GM12878 (cell line): ENCODE measurements at regions not wholly inside any gene's neighbourhood (a gene's known extent, or its start where the extent isn't known, plus 50 kb on each side); places are given as distances from the start of the nearest gene placed in this dataset.

ENCODE experiments used
- ATAC-seq: fragments of 200-7000 bp; cut with Tn5 transposase; 3 replicates; pipeline ENCODE4 v1.9.1; 2020; ENCODE audit warnings: mild to moderate bottlenecking, moderate library complexity
- BruUV-seq: library from RNA; stranded (reverse); fragments of 400-500 nt; replicated peaks from 2 replicates; lab custom pipeline; 2021; lab: Mats Ljungman, UMichigan
- CTCF ChIA-PET: fragments of 300-600 bp; sonication (Branson Sonifier 250); formaldehyde crosslinking; extraction: SDS; loops from one replicate; lab custom pipeline; 2021; ENCODE audit warnings: inconsistent platforms; lab: Yijun Ruan, JAX
- POLR2A ChIA-PET: fragments of 350-600 bp; formaldehyde crosslinking; extraction: SDS; loops from one replicate; lab custom pipeline; 2021; ENCODE audit warnings: inconsistent platforms; lab: Charles Lee
- RAD21 ChIA-PET: fragments of 300-600 bp; sonication (Branson Sonifier 250); formaldehyde crosslinking; loops from one replicate; lab custom pipeline; 2023; ENCODE audit warnings: antibody characterized with exemption; ENCODE audit not compliant: unreplicated experiment; lab: Charles Lee
- SMC1A ChIA-PET: fragments of 300-600 bp; sonication (Branson Sonifier 250); formaldehyde crosslinking; loops from one replicate; lab custom pipeline; 2023; ENCODE audit not compliant: unreplicated experiment, uncharacterized antibody; lab: Charles Lee
- DNase-seq: peaks from one replicate; pipeline ENCODE4 v3.0.0-alpha.2; 2011; ENCODE audit warnings: low read depth, low spot score
- FAIRE-seq: peaks from 3 replicates; lab custom pipeline; 2011; peaks lifted over from hg19 to GRCh38; lab: Jason Lieb, UNC
- H2AFZ ChIP-seq: 2 replicates; pipeline ENCODE4 v1.6.0; 2011; ENCODE audit warnings: low read depth, low read length, control low read depth; ENCODE audit not compliant: control insufficient read depth
- H3K27ac ChIP-seq: 2 replicates; pipeline ENCODE4 v1.5.1; 2011; ENCODE audit warnings: control low read depth; ENCODE audit not compliant: control insufficient read depth, insufficient read depth
- H3K27me3 ChIP-seq, 2 experiments: replicated peaks in 1 of 2; 2 replicates each; pipeline versions ENCODE4 v1.6.0 to v1.6.1; 2011; ENCODE audit warnings: low read length in 1 of 2; ENCODE audit not compliant: control insufficient read depth in 2 of 2, insufficient read depth in 2 of 2
- H3K36me3 ChIP-seq, 2 experiments: 2 replicates each; pipeline ENCODE4 v1.5.1; 2011; ENCODE audit warnings: low read length in 1 of 2; ENCODE audit not compliant: control insufficient read depth in 2 of 2, insufficient read depth in 2 of 2
- H3K4me1 ChIP-seq: 2 replicates; pipeline ENCODE4 v1.6.1; 2011; ENCODE audit warnings: mild to moderate bottlenecking, low read length, moderate library complexity, mixed read lengths; ENCODE audit not compliant: control insufficient read depth, insufficient read depth
- H3K4me2 ChIP-seq: 2 replicates; pipeline ENCODE4 v1.6.0; 2011; ENCODE audit warnings: control low read depth; ENCODE audit not compliant: control insufficient read depth, insufficient read depth
- H3K4me3 ChIP-seq: fragments of 200-600 bp; sonication (generic); 2 replicates; pipeline ENCODE4 v1.5.1; 2016
- H3K79me2 ChIP-seq: 2 replicates; pipeline ENCODE4 v1.6.0; 2011; ENCODE audit warnings: low read length; ENCODE audit not compliant: control insufficient read depth, insufficient read depth
- H3K9ac ChIP-seq: 2 replicates; pipeline ENCODE4 v1.8.0; 2011; ENCODE audit warnings: low read length, control low read depth, mixed read lengths; ENCODE audit not compliant: control insufficient read depth, insufficient read depth
- H3K9me3 ChIP-seq: replicated peaks from 3 replicates; pipeline ENCODE4 v1.5.1; 2011; ENCODE audit warnings: mild to moderate bottlenecking, low read length; ENCODE audit not compliant: control insufficient read depth, insufficient read depth
- H4K20me1 ChIP-seq: 2 replicates; pipeline ENCODE4 v1.6.0; 2011; ENCODE audit not compliant: control insufficient read depth, insufficient read depth
- BCL3 ChIP-seq: IDR thresholded peaks from 2 replicates; pipeline ENCODE4 v1.6.1; 2011; ENCODE audit warnings: borderline replicate concordance, low read depth, mild to moderate bottlenecking, moderate library complexity, low read length; ENCODE audit not compliant: insufficient read depth, poor library complexity, severe bottlenecking
- E4F1 ChIP-seq: fragments of 450-650 bp; IDR thresholded peaks from 2 replicates; pipeline ENCODE4 v1.6.1; 2018; ENCODE audit warnings: borderline replicate concordance, mild to moderate bottlenecking; ENCODE audit not compliant: partially characterized antibody
- ESRRA ChIP-seq: IDR thresholded peaks from 2 replicates; pipeline ENCODE4 v1.6.1; 2012; ENCODE audit warnings: mild to moderate bottlenecking, low read length, improper control_type of control experiment
- HDAC2 ChIP-seq: fragments of 200-600 bp; sonication (generic); IDR thresholded peaks from 2 replicates; pipeline ENCODE4 v1.6.1; 2017
- KAT2A ChIP-seq: conservative IDR thresholded peaks from 2 replicates; pipeline ENCODE4 v1.6.1; 2011; ENCODE audit warnings: low read depth, low read length; ENCODE audit not compliant: control insufficient read depth
- MEF2A ChIP-seq: IDR thresholded peaks from 2 replicates; pipeline ENCODE4 v1.6.1; 2011; ENCODE audit warnings: low read depth, mild to moderate bottlenecking, low read length, moderate library complexity; ENCODE audit not compliant: insufficient read depth
- PML ChIP-seq: IDR thresholded peaks from 2 replicates; pipeline ENCODE4 v1.6.1; 2012; ENCODE audit warnings: low read length, inconsistent platforms
- POLR2AphosphoS5 ChIP-seq: IDR thresholded peaks from 2 replicates; pipeline ENCODE4 v1.6.1; 2011; ENCODE audit warnings: mild to moderate bottlenecking, low read length, inconsistent platforms
- RAD51 ChIP-seq: fragments of 450-650 bp; IDR thresholded peaks from 2 replicates; pipeline ENCODE4 v1.6.1; 2016; ENCODE audit warnings: moderate library complexity, mild to moderate bottlenecking, inconsistent platforms
- RBBP5 ChIP-seq: fragments of 200-600 bp; sonication (generic); conservative IDR thresholded peaks from 2 replicates; pipeline ENCODE4 v1.6.1; 2016
- RUNX3 ChIP-seq: IDR thresholded peaks from 2 replicates; pipeline ENCODE4 v1.6.1; 2012; ENCODE audit warnings: low read length, inconsistent platforms
- SMC3 ChIP-seq: IDR thresholded peaks from 2 replicates; pipeline ENCODE4 v1.6.1; 2011; ENCODE audit warnings: low read length, improper control_type of control experiment, borderline replicate concordance
- SPI1 ChIP-seq: IDR thresholded peaks from 2 replicates; pipeline ENCODE4 v1.6.1; 2011; ENCODE audit warnings: low read depth, mild to moderate bottlenecking, low read length, moderate library complexity, borderline replicate concordance; ENCODE audit not compliant: insufficient read depth
- STAT3 ChIP-seq: IDR thresholded peaks from 2 replicates; pipeline ENCODE4 v1.6.1; 2011; ENCODE audit warnings: low read depth, low read length, improper control_type of control experiment
- SUZ12 ChIP-seq: fragments of 200-600 bp; sonication (generic); IDR thresholded peaks from one replicate; pipeline ENCODE4 v1.6.1; 2018; ENCODE audit warnings: antibody characterized with exemption, mild to moderate bottlenecking; ENCODE audit not compliant: unreplicated experiment
- TCF12 ChIP-seq: IDR thresholded peaks from 2 replicates; pipeline ENCODE4 v1.6.1; 2011; ENCODE audit warnings: low read depth, mild to moderate bottlenecking, low read length
- WGBS: methylation state at CpG from one replicate; pipeline ENCODE4 v1.1.6; 2016; ENCODE audit warnings: low lambda C conversion rate; ENCODE audit not compliant: insufficient replicate concordance, insufficient coverage; ENCODE audit errors: missing lambda C conversion rate; 5-methylcytosine and 5-hydroxymethylcytosine counted together
- in situ Hi-C: fragments of 300-500 bp; cut with MboI; formaldehyde crosslinking; loops from 9 replicates; pipeline ENCODE4 v1.14.3; 2018; ENCODE audit warnings: mixed read lengths
- intact Hi-C: fragments of 100-400 bp; cut with micrococcal nuclease; formaldehyde crosslinking; loops from one replicate; pipeline ENCODE4 v1.14.2; 2022; ENCODE audit not compliant: unreplicated experiment

GRCh38 chr3:159451482-159451881 lies 537.2 kb upstream of the IL12A start:
- 0% methylated on average over 1 of the region's 1 CpG for WGBS
- RAD21 ChIA-PET = no interaction called here
- no peak for ATAC-seq

GRCh38 chr3:159453036-159453435 lies 535.6 kb upstream of the IL12A start:
- Histone ChIP-seq H4K20me1 (no peaks in the 10 kb centered on the region), H3K9me3 (no peaks in the 10 kb centered on the region)
- no peak for FAIRE-seq
- ATAC-seq = no peak
- ChIA-PET RAD21 (no interaction called here), CTCF (interaction anchor here (1.1 kb wide), 1 partner anchor 34 kb away, joined by 3 read pairs; no protein-coding TSS in a partner anchor)
- TF ChIP-seq E4F1 = no peak
- no peak for TF ChIP-seq SUZ12
- TF ChIP-seq HDAC2 = no peak
- TF ChIP-seq RAD51 = no peak
- no peak for TF ChIP-seq MEF2A
- TF ChIP-seq KAT2A = no peak
- TF ChIP-seq POLR2AphosphoS5 = no peak
- no peak for TF ChIP-seq SPI1
- no peak for TF ChIP-seq STAT3
- TF ChIP-seq, all 136 proteins: peak for 0
- BruUV-seq = no TSS peak
- H3K4me2 ChIP-seq = no peak overlapping the region
- 50% methylated on average over 5 of the region's 5 CpGs for WGBS
- intact Hi-C loops (no loop called here), in situ Hi-C loops (no loop called here)
- H3K27ac ChIP-seq = no peak overlapping the region
- H3K9ac ChIP-seq = no peak overlapping the region
- no peak for DNase-seq
- H3K36me3 ChIP-seq = no peaks in the 10 kb centered on the region
- no peaks in the 10 kb centered on the region for H3K79me2 ChIP-seq
- no peak overlapping the region for H3K4me3 ChIP-seq
- no peaks in the 10 kb centered on the region for H3K4me1 ChIP-seq
- ChIA-PET POLR2A (no interaction called here), SMC1A (no interaction called here)
- H3K27me3 ChIP-seq = no peaks in the 10 kb centered on the region
- no peak overlapping the region for H2AFZ ChIP-seq

More at GRCh38 chr3:159451482-159451881, 537.2 kb upstream of the IL12A start:
- H3K36me3 ChIP-seq = no peaks in the 10 kb centered on the region
- no peak overlapping the region for H3K27ac ChIP-seq
- no peak for DNase-seq
- TF ChIP-seq SMC3 (no peak), PML (no peak), ESRRA (no peak), RUNX3 (no peak), TCF12 (no peak), RBBP5 (no peak), BCL3 (no peak)
- TF ChIP-seq, all 136 proteins: peak for 0
- no peak overlapping the region for H3K9ac ChIP-seq
- H3K9me3 ChIP-seq = no peaks in the 10 kb centered on the region
- intact Hi-C loops (no loop called here), in situ Hi-C loops (no loop called here)
- SMC1A ChIA-PET = no interaction called here
- no TSS peak for BruUV-seq
- H4K20me1 ChIP-seq = no peaks in the 10 kb centered on the region
- H3K4me3 ChIP-seq = no peak overlapping the region
- no peaks in the 10 kb centered on the region for H3K27me3 ChIP-seq
- H3K4me2 ChIP-seq = no peak overlapping the region
- CTCF ChIA-PET = no interaction called here
- no peaks in the 10 kb centered on the region for H3K79me2 ChIP-seq
- POLR2A ChIA-PET = no interaction called here
- H2AFZ ChIP-seq = no peak overlapping the region
- FAIRE-seq = no peak
- H3K4me1 ChIP-seq = no peaks in the 10 kb centered on the region
